A673 (cell line): ENCODE measurements at regions not wholly inside any gene's neighbourhood (a gene's known extent, or its start where the extent isn't known, plus 50 kb on each side); places are given as distances from the start of the nearest gene placed in this dataset.

Experiments
- BruUV-seq: library from RNA; stranded (reverse); fragments of 400-500 nt; replicated peaks from 2 replicates; lab custom pipeline; 2021; lab: Mats Ljungman, UMichigan
- CTCF ChIA-PET: fragments of 300-600 bp; sonication (Branson Sonifier 250); formaldehyde crosslinking; loops from one replicate; lab custom pipeline; 2022; ENCODE audit warnings: antibody characterized with exemption; lab: Charles Lee
- POLR2A ChIA-PET: fragments of 300-600 bp; sonication (Branson Sonifier 250); formaldehyde crosslinking; loops from one replicate; lab custom pipeline; 2022; ENCODE audit warnings: antibody characterized with exemption; ENCODE audit not compliant: low non-redundant PET; lab: Charles Lee
- DNase-seq: peaks from one replicate; pipeline ENCODE4 v3.0.0-alpha.2; 2015; ENCODE audit warnings: low spot score
- H3K27ac ChIP-seq: fragments of 200-600 bp; sonication (generic); 2 replicates; pipeline ENCODE4 v1.5.1; 2016; ENCODE audit warnings: mixed run types, low read depth, mild to moderate bottlenecking, mixed read lengths, antibody characterized with exemption, low read length; ENCODE audit not compliant: poor library complexity, severe bottlenecking
- H3K27me3 ChIP-seq: fragments of 200-600 bp; sonication (generic); replicated peaks from 2 replicates; pipeline ENCODE4 v1.6.1; 2017; ENCODE audit warnings: mixed run types, low read depth, mild to moderate bottlenecking, mixed read lengths, antibody characterized with exemption, low read length; ENCODE audit not compliant: insufficient read depth, poor library complexity
- H3K36me3 ChIP-seq: fragments of 200-600 bp; sonication (generic); 2 replicates; pipeline ENCODE4 v1.6.1; 2016; ENCODE audit warnings: mixed run types, mild to moderate bottlenecking, mixed read lengths, antibody characterized with exemption, low read length; ENCODE audit not compliant: insufficient read depth, poor library complexity, severe bottlenecking
- H3K4me1 ChIP-seq: fragments of 200-600 bp; sonication (generic); 2 replicates; pipeline ENCODE4 v1.6.1; 2017; ENCODE audit warnings: mixed run types, mild to moderate bottlenecking, mixed read lengths, antibody characterized with exemption, low read length; ENCODE audit not compliant: insufficient read depth, poor library complexity, severe bottlenecking
- H3K4me3 ChIP-seq: fragments of 200-600 bp; sonication (generic); 2 replicates; pipeline ENCODE4 v1.5.1; 2016; ENCODE audit warnings: low read depth, mixed run types, mild to moderate bottlenecking, mixed read lengths, low read length; ENCODE audit not compliant: poor library complexity, severe bottlenecking
- H3K9me3 ChIP-seq: fragments of 200-600 bp; sonication (generic); 2 replicates; pipeline ENCODE4 v1.6.1; 2016; ENCODE audit warnings: mixed run types, low read depth, mild to moderate bottlenecking, mixed read lengths, antibody characterized with exemption, low read length; ENCODE audit not compliant: poor library complexity, severe bottlenecking
- CTCF ChIP-seq: fragments of 300-800, 200-600 bp; sonication (generic); conservative IDR thresholded peaks from 2 replicates; pipeline ENCODE4 v1.5.1; 2017; ENCODE audit warnings: low read depth, mild to moderate bottlenecking, antibody characterized with exemption, low read length, moderate library complexity, mixed read lengths
- EZH2 ChIP-seq: fragments of 200-600 bp; sonication (generic); IDR thresholded peaks from 2 replicates; pipeline ENCODE4 v1.6.1; 2017; ENCODE audit warnings: borderline replicate concordance, low read depth, mild to moderate bottlenecking, mixed read lengths, antibody characterized with exemption, low read length; ENCODE audit not compliant: poor library complexity, severe bottlenecking
- intact Hi-C: fragments of 100-400 bp; cut with micrococcal nuclease; formaldehyde crosslinking; loops from one replicate; pipeline ENCODE4 v1.10.0; 2022; ENCODE audit not compliant: unreplicated experiment

DNA sequence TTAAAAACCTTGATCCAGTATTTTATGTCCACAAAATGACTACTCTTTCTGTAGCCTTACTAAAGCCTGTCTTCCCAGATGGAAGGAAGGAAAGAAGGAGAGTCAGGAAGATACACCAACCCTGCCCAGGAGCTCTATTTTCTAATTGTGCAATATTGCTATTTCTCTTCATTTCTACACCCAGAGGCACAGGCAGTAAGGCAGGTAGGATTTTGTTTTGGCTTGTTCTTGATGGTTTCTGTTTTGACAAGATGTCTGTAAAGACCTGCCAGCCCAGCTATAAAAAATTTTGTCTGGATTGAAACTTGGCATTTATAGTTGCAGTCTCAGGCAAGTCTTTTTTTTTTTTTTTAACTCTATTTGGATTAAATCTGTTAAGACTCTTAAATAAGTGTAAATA lies 587.5 kb upstream of the ARID1B start:
- Histone ChIP-seq H3K9me3 (no peaks in the 10 kb centered on the region), H3K4me3 (no peak overlapping the region), H3K27ac (no peak overlapping the region), H3K4me1 (no peaks in the 10 kb centered on the region), H3K36me3 (no peaks in the 10 kb centered on the region), H3K27me3 (no peaks in the 10 kb centered on the region)
- intact Hi-C loops, result no loop called here
- no TSS peak for BruUV-seq
- POLR2A ChIA-PET, result no interaction called here
- no peak for DNase-seq
- TF ChIP-seq EZH2 (no peak), CTCF (no peak)
- CTCF ChIA-PET, result no interaction called here

DNA sequence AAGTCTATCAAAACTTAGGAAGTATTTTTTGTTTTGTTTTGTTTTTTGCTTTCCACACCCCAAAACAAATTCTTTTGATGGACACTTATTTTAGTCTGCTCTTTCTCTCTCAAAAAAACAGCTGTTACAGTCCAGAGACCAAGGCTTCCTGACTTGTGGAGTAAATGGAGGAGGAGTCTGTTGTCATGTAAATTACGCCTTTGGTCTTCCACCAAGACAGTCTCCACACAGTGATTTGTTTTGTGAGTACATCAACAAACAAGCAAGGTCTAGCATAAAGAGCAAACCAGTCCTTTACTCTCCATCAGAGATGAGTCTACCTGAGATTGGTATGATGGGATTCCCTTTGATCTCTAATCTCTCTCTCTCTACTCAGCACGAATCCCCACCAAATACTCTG lies 588.0 kb upstream of the ARID1B start:
- intact Hi-C loops, result no loop called here
- Histone ChIP-seq H3K4me3 (no peak overlapping the region), H3K4me1 (no peaks in the 10 kb centered on the region), H3K27me3 (no peaks in the 10 kb centered on the region), H3K36me3 (no peaks in the 10 kb centered on the region), H3K27ac (no peak overlapping the region), H3K9me3 (no peaks in the 10 kb centered on the region)
- BruUV-seq, result no TSS peak
- DNase-seq, result no peak
- TF ChIP-seq CTCF (no peak), EZH2 (no peak)
- ChIA-PET POLR2A (no interaction called here), CTCF (no interaction called here)

GRCh38 chr6:156185113-156185512 lies 592.1 kb upstream of the ARID1B start:
- H3K9me3 ChIP-seq, result no peaks in the 10 kb centered on the region
- H3K4me3 ChIP-seq, result no peak overlapping the region
- peaks cover 7% of the 10 kb centered on the region for H3K4me1 ChIP-seq
- DNase-seq, result no peak
- H3K36me3 ChIP-seq, result no peaks in the 10 kb centered on the region
- H3K27me3 ChIP-seq, result no peaks in the 10 kb centered on the region
- TF ChIP-seq EZH2, result no peak
- TF ChIP-seq CTCF, result no peak
- no TSS peak for BruUV-seq
- intact Hi-C loops, result no loop called here
- ChIA-PET CTCF (no interaction called here), POLR2A (no interaction called here)
- H3K27ac ChIP-seq, result no peak overlapping the region
